ENCODE measurements at regions not wholly inside any gene's neighbourhood (a gene's known extent, or its start where the extent isn't known, plus 50 kb on each side); places are given as distances from the start of the nearest gene placed in this dataset.

GRCh38 chr6:51536728-51537127, 550.7 kb downstream of the PKHD1 start:
- ATAC-seq: no peak
- no peak for TF ChIP-seq PPARA (CRISPR knock-in tag; IDR thresholded peaks at IDR 0.05; ENCODE audit: borderline replicate concordance)
- no peak for TF ChIP-seq CSDC2 (CRISPR knock-in tag; IDR thresholded peaks at IDR 0.05)
- TF ChIP-seq ZNF565 (CRISPR knock-in tag; conservative IDR thresholded peaks at IDR 0.05; ENCODE audit: low read depth): no peak
- no peak for TF ChIP-seq ZC3H10 (CRISPR knock-in tag; IDR thresholded peaks at IDR 0.05)
- TF ChIP-seq TSHZ2 (CRISPR knock-in tag; IDR thresholded peaks at IDR 0.05): no peak
- no peak for TF ChIP-seq PATZ1 (CRISPR knock-in tag; IDR thresholded peaks at IDR 0.05; ENCODE audit: borderline replicate concordance)

GRCh38 chr6:51541847-51542246, 545.6 kb downstream of the PKHD1 start:
- TF ChIP-seq BACH2 (CRISPR knock-in tag; IDR thresholded peaks at IDR 0.05; ENCODE audit: borderline replicate concordance) (no peak), TOX (CRISPR knock-in tag; IDR thresholded peaks at IDR 0.05; ENCODE audit: borderline replicate concordance) (no peak), SNAI2 (CRISPR knock-in tag; IDR thresholded peaks at IDR 0.05) (no peak), ZNF70 (CRISPR knock-in tag; IDR thresholded peaks at IDR 0.05) (no peak), ESRRG (CRISPR knock-in tag; IDR thresholded peaks at IDR 0.05) (no peak), ISL1 (CRISPR knock-in tag; IDR thresholded peaks at IDR 0.05) (no peak), TSHZ2 (CRISPR knock-in tag; IDR thresholded peaks at IDR 0.05) (no peak), ZC3H10 (CRISPR knock-in tag; IDR thresholded peaks at IDR 0.05) (no peak), ZNF565 (CRISPR knock-in tag; conservative IDR thresholded peaks at IDR 0.05; ENCODE audit: low read depth) (no peak), PPARA (CRISPR knock-in tag; IDR thresholded peaks at IDR 0.05; ENCODE audit: borderline replicate concordance) (no peak)
- ATAC-seq: no peak; the same call in 2 of the 3 replicates

GRCh38 chr6:51542475-51542874, 544.9 kb downstream of the PKHD1 start:
- no peak for ATAC-seq

More at GRCh38 chr6:51542475-51542874, 544.9 kb downstream of the PKHD1 start:
- TF ChIP-seq RARB (CRISPR knock-in tag; IDR thresholded peaks at IDR 0.05): no peak
- no peak for TF ChIP-seq CREB5 (CRISPR knock-in tag; IDR thresholded peaks at IDR 0.05; ENCODE audit: low read depth)
- no peak for TF ChIP-seq ZFP3 (CRISPR knock-in tag; IDR thresholded peaks at IDR 0.05)
- no peak for TF ChIP-seq TCF4 (CRISPR knock-in tag; IDR thresholded peaks at IDR 0.05; ENCODE audit: borderline replicate concordance)
- no peak for TF ChIP-seq GLIS3 (CRISPR knock-in tag; IDR thresholded peaks at IDR 0.05)
- TF ChIP-seq CSRNP3 (CRISPR knock-in tag; IDR thresholded peaks at IDR 0.05): no peak
- no peak for TF ChIP-seq ESRRG (CRISPR knock-in tag; IDR thresholded peaks at IDR 0.05)
- TF ChIP-seq OSR1 (CRISPR knock-in tag; IDR thresholded peaks at IDR 0.05): no peak
- no peak for TF ChIP-seq SNAI2 (CRISPR knock-in tag; IDR thresholded peaks at IDR 0.05)
- TF ChIP-seq ZNF565 (CRISPR knock-in tag; conservative IDR thresholded peaks at IDR 0.05; ENCODE audit: low read depth): no peak
- no peak for TF ChIP-seq ZC3H10 (CRISPR knock-in tag; IDR thresholded peaks at IDR 0.05)
- TF ChIP-seq TOX (CRISPR knock-in tag; IDR thresholded peaks at IDR 0.05; ENCODE audit: borderline replicate concordance): no peak
- TF ChIP-seq ZNF70 (CRISPR knock-in tag; IDR thresholded peaks at IDR 0.05): no peak
- no peak for TF ChIP-seq PATZ1 (CRISPR knock-in tag; IDR thresholded peaks at IDR 0.05; ENCODE audit: borderline replicate concordance)
- no peak for TF ChIP-seq ZNF8 (CRISPR knock-in tag; IDR thresholded peaks at IDR 0.05)
- TF ChIP-seq BACH2 (CRISPR knock-in tag; IDR thresholded peaks at IDR 0.05; ENCODE audit: borderline replicate concordance): no peak
- TF ChIP-seq POU6F1 (CRISPR knock-in tag; IDR thresholded peaks at IDR 0.05; ENCODE audit: borderline replicate concordance, low read depth): no peak

Data from SK-N-SH treated with all-trans-retinoic acid at 6 μM for 48 hours (cell line).